SH-SY5Y (cell line): ENCODE measurements at regions not wholly inside any gene's neighbourhood (a gene's known extent, or its start where the extent isn't known, plus 50 kb on each side); places are given as distances from the start of the nearest gene placed in this dataset.

Source experiments
- GATA2 ChIP-seq: IDR thresholded peaks from 2 replicates; pipeline ENCODE4 v1.6.1; 2011; ENCODE audit warnings: mild to moderate bottlenecking, low read depth, low read length
- GATA3 ChIP-seq: IDR thresholded peaks from 2 replicates; pipeline ENCODE4 v1.6.1; 2011; ENCODE audit warnings: low read depth, mild to moderate bottlenecking, low read length, moderate library complexity

GRCh38 chr4:54852054-54852453 lies 194.3 kb downstream of the KIT start:
- TF ChIP-seq GATA2 (no peak), GATA3 (no peak)
